Myocyte (in vitro differentiated cells): ENCODE measurements at regions not wholly inside any gene's neighbourhood (a gene's known extent, or its start where the extent isn't known, plus 50 kb on each side); places are given as distances from the start of the nearest gene placed in this dataset.
"Not testable (repeated sequence)": the region's sequence is repeated elsewhere in the genome, so short reads cannot be mapped to it uniquely, and the experiment has no call there.

Experiments
- DNase-seq: peaks from one replicate; pipeline ENCODE4 v3.0.0-alpha.2; 2012; ENCODE audit warnings: low read depth

DNA sequence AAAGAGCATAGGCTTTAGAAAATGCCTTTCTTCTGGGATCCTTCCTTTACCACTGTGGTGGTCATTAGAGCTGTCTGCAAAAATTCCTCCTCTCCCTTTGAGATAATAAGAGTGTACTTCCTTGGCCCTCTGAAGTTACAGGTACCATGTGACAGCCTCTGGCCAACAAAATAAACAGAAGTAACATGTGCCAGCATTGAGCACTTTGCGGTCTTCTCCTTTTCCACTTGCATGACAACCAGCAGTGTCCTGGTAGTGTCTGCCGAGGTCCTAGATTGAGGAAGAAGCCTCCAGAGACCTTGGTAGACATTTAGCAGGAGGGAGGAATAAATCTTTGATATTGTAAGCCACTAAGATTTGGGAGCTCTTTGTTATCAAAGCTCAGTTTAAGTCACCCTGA lies 87.5 kb upstream of the ARID1B start:
- no peak for DNase-seq

DNA sequence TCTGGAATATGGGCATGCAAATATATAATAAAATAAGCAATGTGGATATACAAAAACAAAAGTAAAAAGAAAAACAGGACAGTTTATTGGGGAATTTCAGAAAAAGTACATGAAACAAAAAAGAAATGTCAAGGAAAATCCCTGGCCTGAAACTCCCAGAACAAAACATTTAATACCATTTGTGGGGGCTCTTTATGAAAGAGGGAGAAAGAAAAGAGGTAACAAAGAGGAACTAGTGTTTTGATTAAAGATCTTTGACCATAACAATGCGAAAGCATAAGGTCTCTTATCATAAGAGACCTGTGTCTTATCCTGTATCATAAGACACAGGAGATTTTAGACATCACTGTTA lies 88.6 kb upstream of the ARID1B start:
- no peak for DNase-seq

DNA sequence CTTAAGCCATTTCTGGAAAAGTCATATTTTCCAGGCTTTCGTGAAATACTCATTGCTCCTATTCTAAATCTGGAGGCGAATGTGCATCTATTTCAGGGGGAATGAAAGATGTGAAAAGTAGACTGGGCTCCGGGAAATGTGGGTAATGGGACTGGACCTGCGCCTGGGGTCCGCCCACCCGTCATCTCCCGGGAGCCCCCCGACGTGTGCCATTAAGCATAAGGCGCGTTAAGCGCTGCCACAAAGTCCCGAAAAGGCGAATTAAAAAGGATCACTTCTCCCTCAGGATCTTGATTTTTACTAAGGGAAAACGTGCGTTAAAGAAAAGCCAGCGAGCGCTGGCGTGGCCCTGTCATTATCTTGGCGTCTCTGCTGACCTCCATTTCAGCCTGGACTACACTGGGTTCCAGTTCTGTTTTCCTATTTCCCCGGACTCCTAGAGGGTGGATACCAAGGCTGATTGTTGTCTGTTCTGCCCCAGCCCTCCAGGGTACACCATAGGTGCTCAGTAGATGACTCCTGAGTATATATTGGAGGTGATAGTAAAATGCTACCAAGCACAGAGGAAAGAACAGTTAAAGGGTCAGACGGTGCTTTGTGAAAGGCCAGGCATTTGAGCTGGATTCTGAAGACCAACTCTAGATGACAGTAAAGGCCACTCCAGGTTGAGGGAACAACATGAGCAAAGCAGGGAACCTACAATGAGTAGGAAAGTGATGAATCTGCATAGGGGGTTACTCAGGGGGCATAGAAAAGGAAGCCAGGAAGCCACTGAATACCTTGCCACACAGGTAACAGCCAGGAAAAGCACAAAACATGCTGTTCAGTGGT lies 89.2 kb upstream of the ARID1B start:
- DNase-seq: peak; percentile 80

DNA sequence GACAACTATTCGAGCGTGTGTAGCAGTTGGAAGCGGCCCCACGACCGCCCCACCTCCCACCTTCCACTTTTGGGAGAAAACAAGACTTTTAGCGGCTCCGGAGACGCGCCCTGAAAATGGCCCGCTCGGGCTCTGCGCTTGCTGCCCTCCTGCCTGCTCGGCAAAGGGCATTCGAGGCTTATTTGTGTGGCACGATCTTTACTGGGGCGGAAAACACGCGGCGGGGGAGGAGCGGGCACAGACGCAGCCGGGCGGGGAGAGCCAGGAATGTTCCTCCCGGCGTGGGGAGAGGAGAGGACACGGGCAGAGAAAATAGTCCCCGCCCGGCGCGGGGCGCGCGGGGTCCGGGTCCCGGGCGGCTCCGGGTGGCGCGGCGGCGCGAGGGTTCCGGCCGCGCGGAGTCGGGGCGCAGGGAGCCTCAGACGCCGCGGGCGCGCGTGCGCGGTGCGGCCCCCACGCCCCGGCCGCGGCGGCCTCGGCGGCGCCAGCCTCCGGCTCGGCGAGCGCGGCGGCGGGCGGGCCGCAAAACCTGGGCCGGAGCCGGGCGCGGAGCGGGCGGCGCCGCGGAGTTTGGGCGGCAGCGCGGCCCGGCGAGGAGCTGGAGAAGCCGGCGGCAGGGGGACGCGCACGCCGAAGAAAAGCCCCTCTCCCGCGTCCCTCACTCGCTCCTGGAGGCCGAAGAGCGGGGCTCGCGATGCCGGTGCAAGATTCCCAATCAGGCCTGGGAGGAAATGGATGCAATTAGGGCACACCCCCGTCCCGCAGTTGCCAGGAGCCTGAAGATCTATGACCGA lies 90.0 kb upstream of the ARID1B start:
- peak; percentile 88 for DNase-seq

DNA sequence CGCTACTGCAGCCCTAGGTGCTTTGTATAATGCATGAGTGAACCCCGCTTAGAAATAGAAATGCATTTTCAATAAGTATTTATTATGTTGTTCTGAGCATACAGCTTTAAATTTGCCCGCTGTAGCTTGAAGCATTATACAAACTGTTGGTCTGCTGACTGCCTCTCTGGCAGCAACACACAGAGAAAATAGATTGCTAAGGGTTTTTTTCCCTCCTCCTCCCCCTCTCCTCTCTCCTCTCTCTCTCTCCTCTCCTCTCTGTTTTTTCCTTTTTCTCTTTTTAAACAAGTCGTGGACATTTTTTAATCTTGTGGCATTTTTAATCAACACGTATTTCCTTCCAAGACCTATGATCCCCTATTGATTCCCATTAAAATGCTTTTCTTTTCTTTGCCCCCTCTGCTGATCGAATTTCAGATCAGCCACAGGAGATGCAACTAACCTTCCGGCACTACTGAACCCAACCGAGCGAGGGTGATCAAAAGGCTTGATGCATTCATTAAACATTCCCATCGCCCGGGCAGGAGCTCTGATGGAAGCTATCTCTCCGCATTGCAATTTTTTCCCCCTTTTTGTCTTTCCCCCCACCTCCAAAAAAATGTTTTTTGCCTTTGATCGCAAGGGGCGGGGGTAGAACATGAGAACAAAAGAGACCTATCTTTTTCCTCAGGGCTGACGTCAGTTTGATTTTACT lies 90.7 kb upstream of the ARID1B start:
- peak; percentile 77 for DNase-seq

DNA sequence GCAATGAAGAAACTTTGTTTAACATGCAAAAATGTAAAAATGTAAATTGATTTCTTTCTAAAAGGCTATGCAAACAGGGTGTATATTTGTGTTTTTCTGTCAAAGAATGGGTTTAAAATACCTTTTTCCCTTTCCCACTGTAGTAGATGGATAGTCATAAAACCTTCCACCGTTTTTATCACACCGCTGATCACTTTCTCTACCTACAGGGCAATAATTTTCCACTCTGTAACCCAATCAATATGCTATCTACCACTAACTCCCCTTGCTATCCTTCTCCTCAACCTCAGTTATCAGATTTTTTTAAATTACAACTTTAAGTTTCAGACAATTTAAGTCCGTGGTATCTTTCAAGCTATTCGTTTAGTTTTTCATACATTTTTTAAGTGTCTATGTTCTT lies 91.4 kb upstream of the ARID1B start:
- DNase-seq: no peak

DNA sequence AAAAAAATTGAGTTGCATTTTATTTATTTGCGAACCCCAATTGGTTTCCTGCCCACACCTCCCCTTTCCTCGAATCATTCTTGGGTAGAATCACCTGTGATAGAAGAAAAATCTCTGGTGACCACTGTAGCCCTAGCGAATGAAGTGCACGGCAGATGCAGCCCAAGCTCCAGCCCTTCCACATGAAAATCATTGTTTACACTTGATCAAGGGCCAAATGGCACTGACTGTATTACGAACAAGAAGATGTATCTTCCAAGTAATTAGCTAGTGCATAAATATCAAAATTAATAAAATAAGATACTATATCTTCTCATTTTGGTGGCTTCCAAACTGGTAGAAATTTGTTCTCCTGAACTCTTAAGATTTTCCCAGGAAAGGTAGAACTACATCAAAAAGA lies 93.4 kb upstream of the ARID1B start:
- no peak for DNase-seq

DNA sequence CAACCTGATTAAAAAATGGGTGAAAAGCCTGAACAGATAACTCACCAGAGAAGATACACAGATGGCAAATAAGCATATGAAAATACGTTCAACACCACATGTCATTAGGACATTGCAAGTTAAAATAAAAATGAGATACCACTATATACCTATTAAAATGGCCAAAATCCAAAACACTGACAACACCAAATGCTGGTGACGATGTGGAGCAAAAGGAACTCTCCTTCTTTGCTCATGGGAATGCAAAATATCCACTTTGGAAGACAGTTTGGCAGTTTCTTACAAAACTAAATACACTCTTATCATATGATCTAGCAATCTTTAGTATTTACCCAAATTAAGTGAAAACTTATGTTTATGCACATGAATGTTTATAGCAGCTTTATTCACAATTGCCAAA lies 100.5 kb upstream of the ARID1B start:
- DNase-seq: no peak

DNA sequence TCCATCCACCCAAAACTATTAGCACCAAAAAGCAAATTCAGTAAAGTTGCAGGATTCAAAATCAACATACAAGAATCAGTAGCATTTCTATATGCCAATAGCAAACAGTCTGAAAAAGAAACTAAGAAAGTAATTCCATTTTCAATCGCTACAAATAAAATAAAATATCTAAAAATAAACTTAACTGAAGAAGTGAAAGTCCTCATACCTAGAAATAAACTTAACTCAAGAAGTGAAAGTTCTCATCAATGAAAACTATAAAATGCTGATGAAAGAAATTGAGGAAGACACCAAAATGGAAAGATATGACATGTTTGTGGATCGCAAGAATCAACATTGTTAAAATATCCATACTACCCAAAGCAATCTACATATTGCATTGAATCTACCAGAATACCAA lies 103.0 kb upstream of the ARID1B start:
- no peak for DNase-seq

DNA sequence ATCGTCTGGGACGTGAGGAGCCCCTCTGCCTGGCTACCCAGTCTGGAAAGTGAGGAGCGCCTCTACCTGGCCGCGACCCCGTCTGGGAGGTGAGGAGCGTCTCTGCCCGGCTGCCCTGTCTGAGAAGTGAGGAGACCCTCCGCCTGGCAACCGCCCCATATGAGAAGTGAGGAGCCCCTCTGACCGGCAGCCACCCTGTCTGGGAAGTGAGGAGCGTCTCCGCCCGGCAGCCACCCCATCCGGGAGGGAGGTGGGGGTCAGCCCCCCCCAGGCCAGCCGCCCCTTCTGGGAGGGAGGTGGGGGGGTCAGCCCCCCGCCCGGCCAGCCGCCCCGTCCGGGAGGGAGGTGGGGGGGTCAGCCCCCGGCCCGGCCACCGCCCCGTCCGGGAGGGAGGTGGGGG lies 107.1 kb upstream of the ARID1B start:
- DNase-seq: not testable (repeated sequence)

DNA sequence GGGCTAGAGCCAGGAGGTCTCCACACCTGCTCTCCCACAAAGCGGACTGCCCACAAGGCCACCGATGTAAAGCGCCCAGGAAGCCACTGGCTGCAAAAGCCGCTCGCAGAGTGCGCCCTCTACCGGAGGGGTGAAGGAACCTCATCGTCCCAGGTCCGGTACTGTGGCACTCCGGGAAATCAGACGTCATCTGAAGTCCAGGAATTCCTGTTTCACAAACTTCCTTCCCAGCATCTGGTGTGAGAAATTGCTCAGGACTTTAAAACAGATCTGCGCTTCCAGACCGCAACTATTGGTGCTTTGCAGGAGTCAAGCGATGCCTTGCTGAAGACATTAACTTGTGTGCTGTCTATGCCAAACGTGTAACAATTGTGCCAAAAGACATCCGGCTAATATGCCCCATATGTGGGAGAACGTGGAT lies 115.1 kb upstream of the ARID1B start:
- no peak for DNase-seq

DNA sequence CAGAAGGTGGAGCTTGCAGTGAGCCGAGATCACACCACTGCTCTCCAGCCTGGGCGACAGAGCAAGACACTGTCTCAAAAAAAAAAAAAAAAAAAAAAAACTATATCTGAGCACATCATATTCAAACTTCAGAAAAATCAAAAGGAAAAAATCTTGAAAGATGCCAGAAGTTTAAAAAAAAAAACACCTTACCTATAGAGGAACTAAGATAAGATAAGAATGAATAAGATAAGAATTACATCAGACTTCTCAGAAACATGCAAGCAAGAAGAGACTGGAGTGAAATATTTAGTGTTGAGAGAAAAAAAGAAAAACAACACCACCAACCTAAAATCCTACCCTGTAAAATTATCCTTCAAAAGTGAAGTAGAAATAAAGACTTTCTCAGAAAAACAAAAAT lies 116.8 kb upstream of the ARID1B start:
- no peak for DNase-seq

DNA sequence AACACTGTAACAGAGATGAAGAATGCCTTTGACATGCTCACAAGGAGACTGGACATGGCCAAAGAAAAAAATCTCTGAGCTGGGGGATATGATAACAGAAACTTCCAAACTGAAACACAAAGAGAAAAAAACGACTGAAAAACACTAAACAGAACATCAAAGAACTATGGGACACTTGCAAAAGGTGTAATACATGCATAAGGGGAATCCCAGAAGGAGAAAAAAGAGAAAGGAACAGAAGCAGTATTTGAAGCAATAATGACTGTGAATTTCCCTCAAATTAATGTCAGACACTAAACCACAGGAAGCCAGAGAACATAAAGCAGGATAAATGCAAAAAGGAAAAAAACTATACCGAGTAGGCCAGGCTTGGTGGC lies 117.4 kb upstream of the ARID1B start:
- no peak for DNase-seq

DNA sequence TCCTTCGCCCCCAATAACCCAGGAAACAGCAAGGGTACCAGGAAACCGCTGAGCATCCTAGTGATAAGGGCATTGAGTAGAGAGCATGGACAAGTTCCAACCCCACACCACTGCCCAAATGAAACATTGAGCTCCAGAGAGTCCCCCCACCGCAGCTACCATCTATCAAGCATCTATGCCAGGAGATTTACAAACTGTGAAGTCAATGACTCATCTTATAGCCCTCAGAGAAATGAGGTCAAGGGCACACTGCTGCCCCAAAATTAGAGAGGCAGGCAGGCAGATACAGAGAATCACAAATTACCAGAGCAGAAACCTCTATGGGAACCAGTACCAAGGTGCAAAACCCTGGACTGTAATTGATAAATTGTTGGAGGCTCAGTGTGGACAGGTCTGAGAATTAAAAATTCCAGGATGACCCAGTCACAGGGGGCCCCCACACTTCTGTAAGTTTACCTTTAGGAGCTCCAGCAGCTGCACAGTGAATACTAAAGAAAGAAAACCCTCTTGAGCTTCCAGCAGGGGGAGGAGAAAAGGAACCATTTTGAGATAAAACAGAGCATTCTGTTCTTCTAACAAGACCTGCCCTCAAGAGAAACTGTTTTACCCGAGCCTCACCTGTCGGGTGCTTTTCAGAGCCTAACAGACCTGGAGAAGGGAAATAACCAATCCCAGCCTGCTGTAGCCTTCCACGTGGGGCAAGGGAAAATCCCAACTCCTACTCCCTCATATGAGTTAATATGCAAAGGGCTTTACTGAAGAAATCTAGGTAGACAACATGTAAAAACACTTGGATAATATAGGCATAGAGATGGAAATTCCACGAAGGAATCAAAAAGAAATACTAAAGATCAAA lies 118.0 kb upstream of the ARID1B start:
- DNase-seq: peak; percentile 8

DNA sequence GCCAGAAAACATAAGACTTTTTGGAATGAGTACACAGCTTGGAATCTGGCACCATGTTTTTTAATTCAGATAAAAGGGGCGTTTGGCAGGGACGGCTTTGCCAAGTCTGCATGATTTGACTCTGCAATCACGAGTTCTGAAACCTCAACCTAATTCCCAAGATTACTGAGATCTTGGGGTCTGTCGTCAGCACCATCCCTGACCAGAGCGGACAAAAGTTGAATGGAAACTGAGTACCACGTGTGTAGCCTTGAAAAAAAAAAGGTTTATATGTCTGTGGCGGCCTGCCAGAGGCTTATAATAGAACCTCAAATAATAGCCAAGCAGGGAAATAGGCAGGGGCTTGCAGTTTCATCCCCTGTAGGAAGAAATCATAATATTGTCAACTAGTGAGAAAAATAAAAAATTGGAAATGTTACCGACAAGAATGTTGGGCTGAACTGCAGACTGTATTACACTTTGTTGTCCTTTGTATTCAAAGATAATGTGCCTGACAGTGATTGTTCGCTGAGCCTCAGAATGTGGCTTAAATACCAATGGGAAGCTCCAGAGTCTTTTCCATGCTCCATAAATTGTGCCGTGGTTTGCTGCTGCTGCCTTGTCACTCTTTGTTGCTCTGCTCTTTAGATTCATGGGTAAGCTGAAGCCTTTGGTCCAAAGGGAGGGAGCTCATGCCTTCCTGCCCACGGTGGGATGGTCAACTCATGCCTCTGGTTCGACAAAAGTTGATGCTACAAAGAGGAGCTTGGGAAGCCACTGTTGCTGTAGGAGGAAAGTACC lies 118.8 kb upstream of the ARID1B start:
- peak; percentile 72 for DNase-seq

DNA sequence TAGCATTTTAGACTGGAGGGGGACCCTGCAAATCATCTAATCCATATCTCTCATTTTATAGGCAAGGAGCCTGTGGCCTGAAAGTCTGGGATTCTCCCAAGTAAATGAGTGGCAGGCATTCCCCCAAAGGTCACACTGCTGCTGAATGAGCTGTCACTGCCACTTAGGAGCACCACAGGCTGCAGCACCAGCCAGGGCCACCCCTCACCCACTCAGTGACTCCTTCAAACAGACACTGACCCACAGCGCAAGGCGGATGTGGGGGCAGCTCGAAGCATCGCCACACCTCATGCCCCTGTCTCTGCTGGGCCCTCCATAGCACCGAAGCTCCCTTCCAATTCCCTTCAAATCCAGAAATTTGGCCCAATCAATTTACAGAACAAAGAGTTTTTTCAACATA lies 119.9 kb upstream of the ARID1B start:
- no peak for DNase-seq

DNA sequence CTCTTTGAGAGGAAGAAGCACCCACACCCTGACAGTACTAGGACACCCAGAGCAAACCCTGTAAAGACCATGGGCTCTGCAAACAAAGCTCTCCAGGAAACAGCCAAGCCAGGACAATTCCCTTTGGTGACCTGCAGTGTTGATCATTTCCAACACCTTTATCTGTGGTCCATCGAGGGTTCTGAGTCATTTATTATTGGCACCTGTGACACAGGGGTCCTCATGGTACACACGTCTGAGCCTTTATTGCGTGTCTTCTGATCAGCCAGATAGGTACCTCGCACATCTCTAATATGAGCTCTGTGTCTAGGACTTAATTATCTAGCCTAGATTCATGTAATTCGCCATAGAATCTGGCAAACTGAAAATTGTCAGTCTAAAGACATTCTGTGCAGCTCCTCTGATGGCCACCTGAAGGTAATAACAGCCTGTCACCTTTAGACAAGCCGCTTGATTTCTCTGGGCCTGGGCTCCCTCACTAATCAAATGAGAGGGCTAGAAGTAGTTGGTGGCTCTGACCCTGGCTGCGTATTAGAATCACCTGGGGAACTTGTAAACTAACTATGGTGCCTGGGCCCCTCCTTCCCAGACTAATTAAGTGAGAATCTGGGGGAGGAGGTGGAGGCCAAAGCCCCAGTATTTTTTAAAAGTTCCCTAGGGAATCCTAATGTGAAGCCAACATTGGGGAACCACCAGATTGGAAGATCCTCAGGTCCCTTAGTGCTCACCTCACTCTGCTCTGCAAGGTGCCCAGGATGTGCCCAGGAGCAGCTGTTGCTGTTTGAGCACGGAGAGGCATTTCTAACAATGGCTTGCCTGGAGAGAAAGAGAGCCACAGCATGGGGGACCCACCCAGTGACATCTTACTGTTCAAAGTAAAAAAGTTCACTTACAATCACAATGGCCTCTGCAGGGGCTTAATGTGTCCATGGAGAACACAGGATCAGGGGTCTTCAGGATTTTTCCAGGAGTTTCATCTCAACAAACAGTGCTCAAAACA lies 122.0 kb upstream of the ARID1B start:
- no peak for DNase-seq

DNA sequence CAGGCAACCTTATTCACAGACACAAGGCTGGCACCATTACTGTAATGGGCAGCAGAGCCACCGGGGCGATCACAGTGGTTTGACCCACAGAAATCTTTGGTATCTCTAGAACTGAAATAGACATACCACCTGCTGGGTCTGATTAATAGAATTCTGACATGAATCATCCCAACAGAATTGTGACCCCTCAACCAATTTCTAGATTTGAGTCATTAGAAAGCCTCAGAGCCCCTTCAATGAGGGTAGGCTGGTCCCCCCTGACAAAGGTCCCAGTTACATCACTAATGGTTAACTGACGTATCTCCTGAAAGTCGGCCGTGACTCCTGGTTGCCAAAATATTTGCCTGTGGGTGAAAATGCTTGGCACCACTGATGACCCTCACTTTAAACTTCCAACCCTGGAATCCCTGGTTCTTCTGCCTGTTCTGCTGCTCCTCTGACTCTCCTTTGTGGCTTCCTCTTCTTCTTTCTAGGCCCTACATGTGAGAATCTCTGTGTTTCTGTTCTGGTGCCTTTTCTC lies 124.9 kb upstream of the ARID1B start:
- peak; percentile 63 for DNase-seq

DNA sequence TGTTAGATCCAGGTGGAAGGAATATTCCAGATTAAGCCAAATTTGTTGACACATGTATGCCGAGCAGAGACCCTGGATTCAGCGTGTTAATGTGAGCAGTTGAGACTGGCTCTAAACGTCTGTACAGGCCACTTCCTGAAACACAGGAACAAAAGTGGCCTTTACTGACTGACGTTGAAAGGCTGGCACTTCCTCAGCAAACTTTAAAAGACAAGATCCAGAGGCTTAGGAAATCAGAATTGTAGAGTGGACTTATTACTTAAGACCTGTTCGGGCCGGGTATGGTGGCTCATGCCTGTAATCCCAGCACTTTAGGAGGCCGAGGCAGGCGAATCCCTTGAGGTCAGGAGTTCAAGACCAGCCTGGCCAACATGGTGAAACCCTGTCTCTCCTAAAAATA lies 125.7 kb upstream of the ARID1B start:
- no peak for DNase-seq
